DOHH2 (cell line): ENCODE measurements at regions not wholly inside any gene's neighbourhood (a gene's known extent, or its start where the extent isn't known, plus 50 kb on each side); places are given as distances from the start of the nearest gene placed in this dataset.

Source experiments
- H3F3A ChIP-seq: fragments of 200-600 bp; sonication (generic), shearing (Covaris generic); 2 replicates; pipeline ENCODE4 v1.6.0; 2016; ENCODE audit warnings: antibody characterized with exemption, mild to moderate bottlenecking; ENCODE audit not compliant: control insufficient read depth, insufficient read depth
- H3K27ac ChIP-seq: fragments of 200-600 bp; sonication (generic); 2 replicates; pipeline ENCODE4 v1.5.1; 2014; ENCODE audit warnings: low read depth, mild to moderate bottlenecking, low read length, moderate library complexity
- H3K27me3 ChIP-seq: fragments of 200-600 bp; sonication (generic); 2 replicates; pipeline ENCODE4 v1.6.1; 2014; ENCODE audit warnings: mild to moderate bottlenecking, low read length, mixed read lengths; ENCODE audit not compliant: control insufficient read depth
- H3K36me3 ChIP-seq: fragments of 200-600 bp; sonication (generic); 2 replicates; pipeline ENCODE4 v1.6.1; 2014; ENCODE audit warnings: mild to moderate bottlenecking, low read length, moderate library complexity, mixed read lengths; ENCODE audit not compliant: control insufficient read depth
- H3K4me1 ChIP-seq: fragments of 200-600 bp; sonication (generic); 2 replicates; pipeline ENCODE4 v1.6.1; 2014; ENCODE audit warnings: mild to moderate bottlenecking, low read length, mixed read lengths; ENCODE audit not compliant: control insufficient read depth
- H3K4me2 ChIP-seq: fragments of 200-600 bp; sonication (generic); 2 replicates; pipeline ENCODE4 v1.6.0; 2014; ENCODE audit warnings: mild to moderate bottlenecking, low read length, moderate library complexity
- H3K4me3 ChIP-seq: fragments of 200-600 bp; sonication (generic); 2 replicates; pipeline ENCODE4 v1.5.1; 2014; ENCODE audit warnings: mild to moderate bottlenecking, low read length, mixed read lengths
- H3K79me2 ChIP-seq: fragments of 200-600 bp; sonication (generic); 2 replicates; pipeline ENCODE4 v1.6.1; 2014; ENCODE audit warnings: mild to moderate bottlenecking, low read length, mixed read lengths; ENCODE audit not compliant: control insufficient read depth
- H3K9me2 ChIP-seq: fragments of 200-600 bp; sonication (generic); replicated peaks from 2 replicates; pipeline ENCODE4 v1.6.1; 2014; ENCODE audit warnings: mild to moderate bottlenecking, low read length, mixed read lengths; ENCODE audit not compliant: control insufficient read depth
- H3K9me3 ChIP-seq: fragments of 200-600 bp; sonication (generic); 2 replicates; pipeline ENCODE4 v1.6.1; 2014; ENCODE audit warnings: antibody characterized with exemption, low read length, mixed read lengths; ENCODE audit not compliant: control insufficient read depth, insufficient read depth
- H4K20me1 ChIP-seq: fragments of 200-600 bp; sonication (generic); 2 replicates; pipeline ENCODE4 v1.6.0; 2014; ENCODE audit warnings: low read depth, mild to moderate bottlenecking, antibody characterized with exemption, low read length, moderate library complexity; ENCODE audit not compliant: control insufficient read depth, insufficient read depth
- EZH2phosphoT487 ChIP-seq: fragments of 200-600 bp; sonication (generic); IDR thresholded peaks from 2 replicates; pipeline ENCODE4 v1.6.1; 2017; ENCODE audit warnings: borderline replicate concordance, mild to moderate bottlenecking, antibody characterized with exemption, low read length, moderate library complexity, mixed read lengths
- TF ChIP-seq, protein P1 (sequence below): fragments of 200-600 bp; sonication (generic); IDR thresholded peaks from one replicate; pipeline ENCODE4 v1.5.1; 2014; ENCODE audit warnings: antibody characterized with exemption, mild to moderate bottlenecking, low read depth, low read length; ENCODE audit not compliant: poor library complexity, severe bottlenecking

DNA sequence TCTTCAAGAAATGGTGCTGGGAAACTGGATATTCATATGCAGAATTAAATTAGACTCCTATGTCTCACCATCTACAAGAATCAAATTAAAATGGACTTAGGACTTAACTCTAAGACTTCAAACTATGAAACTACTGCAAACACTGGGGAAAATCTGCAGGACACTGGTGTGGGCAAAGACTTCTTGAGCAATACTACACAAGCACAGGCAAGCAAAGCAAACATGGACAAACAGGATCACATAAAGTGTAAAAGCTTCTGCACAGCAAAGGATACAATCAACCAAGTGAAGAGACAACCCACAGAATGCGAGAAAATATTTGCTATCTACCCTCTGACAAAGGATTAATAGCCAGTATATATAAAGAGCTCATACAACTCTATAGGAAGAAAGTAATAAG lies 1161.1 kb upstream of the CITED2 start:
- no peaks in the 10 kb centered on the region for H3F3A ChIP-seq

DNA sequence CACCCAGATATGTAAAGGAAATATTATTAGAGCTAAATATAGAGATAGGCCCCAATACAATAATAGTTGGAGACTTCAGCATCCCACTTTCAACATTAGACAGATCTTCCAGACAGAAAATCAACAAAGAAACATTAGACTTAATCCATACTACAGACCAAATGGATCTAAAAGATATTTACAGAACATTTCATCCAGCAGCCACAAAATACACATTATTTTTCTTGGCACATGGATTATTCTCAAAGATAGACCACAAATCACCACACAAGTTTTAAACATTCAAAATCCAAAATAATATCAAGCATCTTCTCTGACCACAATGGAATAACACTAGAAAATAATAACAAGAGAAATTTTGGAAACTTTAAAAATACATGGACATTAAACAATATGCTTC lies 1159.1 kb upstream of the CITED2 start:
- H3K27me3 ChIP-seq: no peaks in the 10 kb centered on the region; the same call in 1 of the 2 replicates
- H3K4me2 ChIP-seq: no peak overlapping the region
- no peak for TF ChIP-seq EZH2phosphoT487
- TF ChIP-seq, protein P1, sequence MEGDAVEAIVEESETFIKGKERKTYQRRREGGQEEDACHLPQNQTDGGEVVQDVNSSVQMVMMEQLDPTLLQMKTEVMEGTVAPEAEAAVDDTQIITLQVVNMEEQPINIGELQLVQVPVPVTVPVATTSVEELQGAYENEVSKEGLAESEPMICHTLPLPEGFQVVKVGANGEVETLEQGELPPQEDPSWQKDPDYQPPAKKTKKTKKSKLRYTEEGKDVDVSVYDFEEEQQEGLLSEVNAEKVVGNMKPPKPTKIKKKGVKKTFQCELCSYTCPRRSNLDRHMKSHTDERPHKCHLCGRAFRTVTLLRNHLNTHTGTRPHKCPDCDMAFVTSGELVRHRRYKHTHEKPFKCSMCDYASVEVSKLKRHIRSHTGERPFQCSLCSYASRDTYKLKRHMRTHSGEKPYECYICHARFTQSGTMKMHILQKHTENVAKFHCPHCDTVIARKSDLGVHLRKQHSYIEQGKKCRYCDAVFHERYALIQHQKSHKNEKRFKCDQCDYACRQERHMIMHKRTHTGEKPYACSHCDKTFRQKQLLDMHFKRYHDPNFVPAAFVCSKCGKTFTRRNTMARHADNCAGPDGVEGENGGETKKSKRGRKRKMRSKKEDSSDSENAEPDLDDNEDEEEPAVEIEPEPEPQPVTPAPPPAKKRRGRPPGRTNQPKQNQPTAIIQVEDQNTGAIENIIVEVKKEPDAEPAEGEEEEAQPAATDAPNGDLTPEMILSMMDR: no peak
- H3F3A ChIP-seq: no peaks in the 10 kb centered on the region
- no peaks in the 10 kb centered on the region for H3K4me1 ChIP-seq
- no peaks in the 10 kb centered on the region for H3K9me2 ChIP-seq
- H3K4me3 ChIP-seq: no peak overlapping the region
- H4K20me1 ChIP-seq: no peaks in the 10 kb centered on the region
- H3K79me2 ChIP-seq: no peaks in the 10 kb centered on the region
- H3K9me3 ChIP-seq: no peaks in the 10 kb centered on the region
- H3K27ac ChIP-seq: no peak overlapping the region
- no peaks in the 10 kb centered on the region for H3K36me3 ChIP-seq

More for the DNA sequence above, 1161.1 kb upstream of the CITED2 start:
- no peak overlapping the region for H3K4me2 ChIP-seq
- no peaks in the 10 kb centered on the region for H3K79me2 ChIP-seq
- H3K27me3 ChIP-seq: no peaks in the 10 kb centered on the region; the same call in 1 of the 2 replicates
- H3K4me1 ChIP-seq: no peaks in the 10 kb centered on the region
- no peaks in the 10 kb centered on the region for H4K20me1 ChIP-seq
- no peak overlapping the region for H3K4me3 ChIP-seq
- H3K9me3 ChIP-seq: no peaks in the 10 kb centered on the region
- no peaks in the 10 kb centered on the region for H3K36me3 ChIP-seq
- no peak overlapping the region for H3K27ac ChIP-seq
- H3K9me2 ChIP-seq: no peaks in the 10 kb centered on the region
- TF ChIP-seq EZH2phosphoT487: no peak
- TF ChIP-seq, protein P1: no peak

DNA sequence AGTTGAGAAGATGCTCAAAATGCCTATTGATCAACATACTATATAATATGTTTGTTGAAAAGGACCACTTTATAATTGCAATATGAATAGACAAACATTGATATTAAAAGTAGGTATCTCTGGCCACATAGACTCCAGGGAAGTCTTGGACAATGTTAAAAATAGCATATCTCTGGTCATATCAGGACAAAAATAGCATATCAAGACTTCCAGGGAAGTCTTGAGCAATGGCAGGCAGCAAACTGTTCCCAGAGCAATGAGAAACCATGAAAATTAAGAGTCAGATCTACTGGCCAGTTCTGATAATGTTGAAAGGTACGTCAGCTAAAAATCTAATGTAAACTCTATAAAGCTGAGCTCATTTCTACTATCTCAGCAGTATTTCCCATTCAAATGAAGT lies 1130.3 kb upstream of the CITED2 start:
- no peak overlapping the region for H3K4me3 ChIP-seq
- H3K9me2 ChIP-seq: no peaks in the 10 kb centered on the region
- H3K27ac ChIP-seq: no peak overlapping the region
- no peaks in the 10 kb centered on the region for H3K27me3 ChIP-seq
- no peaks in the 10 kb centered on the region for H3K9me3 ChIP-seq
- H3F3A ChIP-seq: no peaks in the 10 kb centered on the region
- H3K79me2 ChIP-seq: no peaks in the 10 kb centered on the region
- no peaks in the 10 kb centered on the region for H3K36me3 ChIP-seq
- no peak for TF ChIP-seq EZH2phosphoT487
- TF ChIP-seq, protein P1: no peak
- no peaks in the 10 kb centered on the region for H3K4me1 ChIP-seq
- no peaks in the 10 kb centered on the region for H4K20me1 ChIP-seq
- no peak overlapping the region for H3K4me2 ChIP-seq

DNA sequence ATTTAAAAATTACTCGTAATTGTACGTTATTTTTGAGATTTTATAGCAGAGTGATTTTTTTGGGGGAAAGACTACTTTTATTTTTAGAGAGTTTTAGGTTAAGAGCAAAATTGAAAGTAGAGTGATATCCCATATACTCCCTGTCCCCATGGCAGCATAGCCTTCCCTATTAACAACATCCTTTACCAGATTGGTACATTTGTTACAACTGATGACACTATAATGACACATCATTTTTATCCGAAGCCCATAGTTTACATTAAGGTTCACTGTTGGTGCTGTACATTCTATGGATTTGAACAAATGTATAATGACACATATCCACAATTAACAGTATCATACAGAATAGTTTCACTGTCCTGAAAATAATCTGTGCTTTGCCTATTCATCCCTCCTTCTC lies 1126.4 kb upstream of the CITED2 start:
- Histone ChIP-seq H3K79me2 (no peaks in the 10 kb centered on the region), H3K36me3 (no peaks in the 10 kb centered on the region), H3K4me3 (no peak overlapping the region), H4K20me1 (no peaks in the 10 kb centered on the region), H3K9me3 (no peaks in the 10 kb centered on the region), H3K27me3 (no peaks in the 10 kb centered on the region), H3K4me2 (no peak overlapping the region), H3F3A (no peaks in the 10 kb centered on the region), H3K9me2 (no peaks in the 10 kb centered on the region), H3K4me1 (no peaks in the 10 kb centered on the region), H3K27ac (no peak overlapping the region)
- TF ChIP-seq, protein P1: no peak
- TF ChIP-seq EZH2phosphoT487: no peak
